SU-DHL-6 (cell line): ENCODE measurements at regions not wholly inside any gene's neighbourhood (a gene's known extent, or its start where the extent isn't known, plus 50 kb on each side); places are given as distances from the start of the nearest gene placed in this dataset.

Source experiments
- H2AFZ ChIP-seq: fragments of 200-600 bp; sonication (generic); 2 replicates; pipeline ENCODE4 v1.6.1; 2014; ENCODE audit warnings: low read depth, mild to moderate bottlenecking, moderate library complexity, mixed read lengths, antibody characterized with exemption, low read length; ENCODE audit not compliant: severe bottlenecking
- H3F3A ChIP-seq: fragments of 200-600 bp; shearing (Covaris generic); 2 replicates; pipeline ENCODE4 v1.6.0; 2016; ENCODE audit warnings: antibody characterized with exemption, mild to moderate bottlenecking; ENCODE audit not compliant: insufficient read depth
- H3K27ac ChIP-seq: fragments of 200-600 bp; sonication (generic); 2 replicates; pipeline ENCODE4 v1.5.1; 2016; ENCODE audit warnings: low read depth, mild to moderate bottlenecking, low read length, moderate library complexity, mixed read lengths
- H3K27me3 ChIP-seq: fragments of 200-600 bp; sonication (generic), shearing (Covaris generic); 2 replicates; pipeline ENCODE4 v1.6.0; 2014; ENCODE audit warnings: mild to moderate bottlenecking, low read length
- H3K36me3 ChIP-seq: fragments of 200-600 bp; sonication (generic); 2 replicates; pipeline ENCODE4 v1.6.1; 2014; ENCODE audit warnings: mild to moderate bottlenecking, low read length, mixed read lengths
- H3K4me2 ChIP-seq: fragments of 300-600, 200-600 bp; shearing (Covaris generic), sonication (generic); 2 replicates; pipeline ENCODE4 v1.6.0; 2014; ENCODE audit warnings: low read length, low read depth, mild to moderate bottlenecking; ENCODE audit not compliant: poor library complexity, severe bottlenecking
- H3K4me3 ChIP-seq: fragments of 200-600 bp; sonication (generic); 2 replicates; pipeline ENCODE4 v1.5.1; 2014; ENCODE audit warnings: antibody characterized with exemption, low read length, mild to moderate bottlenecking, mixed read lengths; ENCODE audit not compliant: insufficient read depth, poor library complexity, severe bottlenecking
- H3K79me2 ChIP-seq: fragments of 200-600 bp; sonication (generic); 2 replicates; pipeline ENCODE4 v1.6.1; 2014; ENCODE audit warnings: mild to moderate bottlenecking, low read length, moderate library complexity; ENCODE audit not compliant: insufficient read depth
- H3K9ac ChIP-seq: fragments of 200-600 bp; sonication (generic); 2 replicates; pipeline ENCODE4 v1.7.0; 2014; ENCODE audit warnings: mild to moderate bottlenecking, low read length
- H3K9me2 ChIP-seq: fragments of 200-600 bp; sonication (generic); replicated peaks from 2 replicates; pipeline ENCODE4 v1.6.1; 2014; ENCODE audit warnings: low read length; ENCODE audit not compliant: insufficient read depth
- H3K9me3 ChIP-seq: fragments of 200-600 bp; sonication (generic); 2 replicates; pipeline ENCODE4 v1.6.1; 2014; ENCODE audit warnings: low read length, mixed read lengths; ENCODE audit not compliant: insufficient read depth
- H4K20me1 ChIP-seq: fragments of 200-600 bp; sonication (generic); 2 replicates; pipeline ENCODE4 v1.6.1; 2014; ENCODE audit warnings: low read depth, mild to moderate bottlenecking, antibody characterized with exemption, low read length, moderate library complexity, mixed read lengths
- CTCF ChIP-seq: fragments of 200-600 bp; sonication (generic); IDR thresholded peaks from one replicate; pipeline ENCODE4 v1.5.1; 2017; ENCODE audit warnings: antibody characterized with exemption, mild to moderate bottlenecking, low read length, moderate library complexity; ENCODE audit not compliant: insufficient read depth, poor library complexity, severe bottlenecking
- EZH2phosphoT487 ChIP-seq: fragments of 200-600 bp; sonication (generic), shearing (Covaris generic); conservative IDR thresholded peaks from 2 replicates; pipeline ENCODE4 v1.6.1; 2018; ENCODE audit warnings: mild to moderate bottlenecking, antibody characterized with exemption, low read length, moderate library complexity, mixed read lengths

- no peaks in the 10 kb centered on the region for H3K36me3 ChIP-seq
- no peak overlapping the region for H3K4me3 ChIP-seq
- H3K27ac ChIP-seq = no peak overlapping the region
- H3K27me3 ChIP-seq = no peaks in the 10 kb centered on the region
- no peaks in the 10 kb centered on the region for H3K9me2 ChIP-seq
- H3K9ac ChIP-seq = no peak overlapping the region
- H3F3A ChIP-seq = no peaks in the 10 kb centered on the region
- TF ChIP-seq EZH2phosphoT487 (no peak), CTCF (no peak)
- no peaks in the 10 kb centered on the region for H3K9me3 ChIP-seq
- H2AFZ ChIP-seq = no peak overlapping the region
- no peaks in the 10 kb centered on the region for H3K79me2 ChIP-seq
- no peak overlapping the region for H3K4me2 ChIP-seq
- no peaks in the 10 kb centered on the region for H4K20me1 ChIP-seq
Observed at GRCh38 chrX:6849716-6850414, 297.6 kb upstream of the STS start.

- TF ChIP-seq CTCF (no peak), EZH2phosphoT487 (no peak)
- H3K9ac ChIP-seq = no peak overlapping the region
- H3K4me2 ChIP-seq = no peak overlapping the region
- H3K27me3 ChIP-seq = no peaks in the 10 kb centered on the region
- H3K9me3 ChIP-seq = no peaks in the 10 kb centered on the region
- H4K20me1 ChIP-seq = no peaks in the 10 kb centered on the region
- no peaks in the 10 kb centered on the region for H3K36me3 ChIP-seq
- H2AFZ ChIP-seq = no peak overlapping the region
- no peak overlapping the region for H3K4me3 ChIP-seq
- H3F3A ChIP-seq = no peaks in the 10 kb centered on the region
- no peak overlapping the region for H3K27ac ChIP-seq
- no peaks in the 10 kb centered on the region for H3K79me2 ChIP-seq
- no peaks in the 10 kb centered on the region for H3K9me2 ChIP-seq
Observed at GRCh38 chrX:6832619-6833018, 297.7 kb upstream of the VCX3A start.

GRCh38 chrX:6826856-6827255 is 291.9 kb upstream of the VCX3A start:
- no peak overlapping the region for H3K4me2 ChIP-seq
- no peak for TF ChIP-seq CTCF
- TF ChIP-seq EZH2phosphoT487 = no peak
- H4K20me1 ChIP-seq = no peaks in the 10 kb centered on the region
- H2AFZ ChIP-seq = no peak overlapping the region
- no peaks in the 10 kb centered on the region for H3K9me2 ChIP-seq
- H3K27ac ChIP-seq = no peak overlapping the region
- no peaks in the 10 kb centered on the region for H3K79me2 ChIP-seq
- no peak overlapping the region for H3K4me3 ChIP-seq
- no peaks in the 10 kb centered on the region for H3K9me3 ChIP-seq
- no peaks in the 10 kb centered on the region for H3K27me3 ChIP-seq
- no peaks in the 10 kb centered on the region for H3F3A ChIP-seq
- H3K36me3 ChIP-seq = no peaks in the 10 kb centered on the region
- no peak overlapping the region for H3K9ac ChIP-seq
